ENCODE measurements at regions not wholly inside any gene's neighbourhood (a gene's known extent, or its start where the extent isn't known, plus 50 kb on each side); places are given as distances from the start of the nearest gene placed in this dataset.

- no peak for DNase-seq (ENCODE audit: low spot score)
- intact Hi-C loops (cut with DNase I), result no loop called here
Observed at GRCh38 chr11:29959488-29959887, 57.3 kb downstream of the KCNA4 start.

- no peak for DNase-seq (ENCODE audit: low spot score)
- intact Hi-C loops (cut with DNase I), result no loop called here
Observed at GRCh38 chr11:29957431-29957830, 59.4 kb downstream of the KCNA4 start.

GRCh38 chr11:29956076-29956556 lies 60.7 kb downstream of the KCNA4 start:
- intact Hi-C loops (cut with DNase I), result no loop called here

GRCh38 chr11:29943347-29943746 lies 73.5 kb downstream of the KCNA4 start:
- no peak for DNase-seq (ENCODE audit: low spot score)
- intact Hi-C loops (cut with DNase I), result no loop called here

More at GRCh38 chr11:29956076-29956556, 60.7 kb downstream of the KCNA4 start:
- no peak for DNase-seq (ENCODE audit: low spot score)

- intact Hi-C loops (cut with DNase I), result no loop called here
- no peak for DNase-seq (ENCODE audit: low spot score)
Observed at GRCh38 chr11:29937526-29937925, 79.3 kb downstream of the KCNA4 start.

- no peak for DNase-seq (ENCODE audit: low spot score)
- intact Hi-C loops (cut with DNase I), result no loop called here
Observed at GRCh38 chr11:29934115-29934638, 82.7 kb downstream of the KCNA4 start.

GRCh38 chr11:29916040-29916439 lies 100.8 kb downstream of the KCNA4 start:
- intact Hi-C loops (cut with DNase I), result no loop called here
- no peak for DNase-seq (ENCODE audit: low spot score)

GRCh38 chr11:29914203-29914930 lies 102.5 kb downstream of the KCNA4 start:
- intact Hi-C loops (cut with DNase I), result no loop called here
- no peak for DNase-seq (ENCODE audit: low spot score)

- DNase-seq (ENCODE audit: low spot score), result no peak
- intact Hi-C loops (cut with DNase I), result no loop called here
Observed at GRCh38 chr11:29913352-29913751, 103.5 kb downstream of the KCNA4 start.

GRCh38 chr11:29900382-29900781 lies 116.4 kb downstream of the KCNA4 start:
- intact Hi-C loops (cut with DNase I), result no loop called here
- no peak for DNase-seq (ENCODE audit: low spot score)

GRCh38 chr11:29879560-29879959 lies 137.3 kb downstream of the KCNA4 start:
- no peak for DNase-seq (ENCODE audit: low spot score)
- intact Hi-C loops (cut with DNase I), result no loop called here

- DNase-seq (ENCODE audit: low spot score), result no peak
- intact Hi-C loops (cut with DNase I), result no loop called here
Observed at GRCh38 chr11:29876192-29876591, 140.6 kb downstream of the KCNA4 start.

- no peak for DNase-seq (ENCODE audit: low spot score)
- intact Hi-C loops (cut with DNase I), result no loop called here
Observed at GRCh38 chr11:29847219-29847618, 169.6 kb downstream of the KCNA4 start.

GRCh38 chr11:29844701-29845379 lies 172.0 kb downstream of the KCNA4 start:
- intact Hi-C loops (cut with DNase I), result no loop called here
- no peak for DNase-seq (ENCODE audit: low spot score)

- intact Hi-C loops (cut with DNase I), result no loop called here
Observed at GRCh38 chr11:29844031-29844430, 172.8 kb downstream of the KCNA4 start.

GRCh38 chr11:29842061-29842460 lies 174.8 kb downstream of the KCNA4 start:
- intact Hi-C loops (cut with DNase I), result no loop called here
- DNase-seq (ENCODE audit: low spot score), result no peak

More at GRCh38 chr11:29844031-29844430, 172.8 kb downstream of the KCNA4 start:
- DNase-seq (ENCODE audit: low spot score), result no peak

GRCh38 chr11:29826878-29827277 lies 190.0 kb downstream of the KCNA4 start:
- no peak for DNase-seq (ENCODE audit: low spot score)
- intact Hi-C loops (cut with DNase I), result no loop called here

- intact Hi-C loops (cut with DNase I), result no loop called here
Observed at GRCh38 chr11:29816359-29816758, 200.5 kb downstream of the KCNA4 start.

GRCh38 chr11:29809121-29809520 lies 207.7 kb downstream of the KCNA4 start:
- intact Hi-C loops (cut with DNase I), result no loop called here
- DNase-seq (ENCODE audit: low spot score), result no peak

More at GRCh38 chr11:29816359-29816758, 200.5 kb downstream of the KCNA4 start:
- no peak for DNase-seq (ENCODE audit: low spot score)

GRCh38 chr11:29802522-29802921 lies 214.3 kb downstream of the KCNA4 start:
- no peak for DNase-seq (ENCODE audit: low spot score)
- intact Hi-C loops (cut with DNase I), result no loop called here

GRCh38 chr11:29801561-29801960 lies 215.3 kb downstream of the KCNA4 start:
- no peak for DNase-seq (ENCODE audit: low spot score)
- intact Hi-C loops (cut with DNase I), result no loop called here

All from posterior vena cava (tissue), 2 donors.